Caco-2 (cell line): ENCODE measurements at regions not wholly inside any gene's neighbourhood (a gene's known extent, or its start where the extent isn't known, plus 50 kb on each side); places are given as distances from the start of the nearest gene placed in this dataset.

Experiments
- BruUV-seq: library from RNA; stranded (reverse); fragments of 400-500 nt; replicated peaks from 2 replicates; lab custom pipeline; 2021; lab: Mats Ljungman, UMichigan
- CTCF ChIA-PET: fragments of 300-600 bp; sonication (Branson Sonifier 250); formaldehyde crosslinking; loops from one replicate; lab custom pipeline; 2022; ENCODE audit warnings: antibody characterized with exemption; lab: Charles Lee
- POLR2A ChIA-PET: fragments of 300-600 bp; sonication (Branson Sonifier 250); formaldehyde crosslinking; loops from one replicate; lab custom pipeline; 2022; ENCODE audit warnings: antibody characterized with exemption; lab: Charles Lee
- DNase-seq, 2 experiments: peaks; one replicate each; pipeline versions ENCODE4 v3.0.0 to v3.0.0-alpha.2; 2020 to 2022
- H3K27me3 ChIP-seq: replicated peaks from 2 replicates; pipeline ENCODE4 v1.6.0; 2011; ENCODE audit warnings: low read length; ENCODE audit not compliant: control insufficient read depth, insufficient read depth
- H3K36me3 ChIP-seq: 2 replicates; pipeline ENCODE4 v1.5.1; 2011; ENCODE audit warnings: low read length; ENCODE audit not compliant: control insufficient read depth, insufficient read depth
- H3K4me1 ChIP-seq: fragments of 250-450 bp; sonication (Bioruptor Pico); 2 replicates; pipeline ENCODE4 v1.5.1; 2020; ENCODE audit warnings: mild to moderate bottlenecking
- H3K4me3 ChIP-seq: 2 replicates; pipeline ENCODE4 v1.5.1; 2011; ENCODE audit warnings: low read depth, mild to moderate bottlenecking, control low read depth, low read length
- H3K9me3 ChIP-seq: fragments of 250-450 bp; sonication (Bioruptor Pico); 2 replicates; pipeline ENCODE4 v1.5.1; 2020; ENCODE audit warnings: mild to moderate bottlenecking, moderate library complexity
- H3K27ac Mint-ChIP-seq: one replicate; pipeline ENCODE4 v1.8.0; 2022; ENCODE audit warnings: mixed read lengths; ENCODE audit not compliant: unreplicated experiment
- H3K27me3 Mint-ChIP-seq: one replicate; pipeline ENCODE4 v1.8.0; 2022; ENCODE audit warnings: mixed read lengths; ENCODE audit not compliant: insufficient read depth, unreplicated experiment
- H3K36me3 Mint-ChIP-seq: one replicate; pipeline ENCODE4 v1.8.0; 2022; ENCODE audit warnings: mild to moderate bottlenecking, mixed read lengths; ENCODE audit not compliant: insufficient read depth, unreplicated experiment
- H3K4me1 Mint-ChIP-seq: one replicate; pipeline ENCODE4 v1.8.0; 2022; ENCODE audit warnings: low read depth, mixed read lengths; ENCODE audit not compliant: unreplicated experiment
- H3K4me3 Mint-ChIP-seq: one replicate; pipeline ENCODE4 v1.8.0; 2022; ENCODE audit warnings: mild to moderate bottlenecking, moderate library complexity, mixed read lengths; ENCODE audit not compliant: unreplicated experiment
- H3K9me3 Mint-ChIP-seq: one replicate; pipeline ENCODE4 v1.8.0; 2022; ENCODE audit warnings: mixed read lengths; ENCODE audit not compliant: unreplicated experiment
- intact Hi-C: fragments of 100-400 bp; cut with micrococcal nuclease; formaldehyde crosslinking; loops from one replicate; pipeline ENCODE4 v1.10.0; 2022; ENCODE audit not compliant: unreplicated experiment
- TF ChIP-seq, protein P1 (sequence below), 2 experiments: fragments of 200-600 bp in 1 of 2; IDR thresholded peaks; 1 replicate in 1 of 2; 2 replicates in 1 of 2; pipeline versions ENCODE4 v1.5.1 to v1.8.0; 2011 to 2022; ENCODE audit warnings: antibody characterized with exemption in 1 of 2, control low read depth in 1 of 2, inconsistent platforms in 1 of 2, low read depth in 1 of 2, low read length in 1 of 2, mild to moderate bottlenecking in 1 of 2, moderate library complexity in 1 of 2; ENCODE audit not compliant: insufficient read depth in 1 of 2, severe bottlenecking in 1 of 2, unreplicated experiment in 1 of 2

GRCh38 chr13:87925006-87925405 lies 253.8 kb downstream of the SLITRK5 start:
- intact Hi-C loops: no loop called here
- Histone ChIP-seq H3K9me3 (no peaks in the 10 kb centered on the region), H3K27me3 (no peaks in the 10 kb centered on the region), H3K36me3 (no peaks in the 10 kb centered on the region), H3K4me1 (no peaks in the 10 kb centered on the region), H3K4me3 (no peak overlapping the region)
- no peak overlapping the region for H3K27ac Mint-ChIP-seq
- H3K4me1 Mint-ChIP-seq: no peaks in the 10 kb centered on the region
- BruUV-seq: no TSS peak
- POLR2A ChIA-PET: no interaction called here
- TF ChIP-seq, protein P1, sequence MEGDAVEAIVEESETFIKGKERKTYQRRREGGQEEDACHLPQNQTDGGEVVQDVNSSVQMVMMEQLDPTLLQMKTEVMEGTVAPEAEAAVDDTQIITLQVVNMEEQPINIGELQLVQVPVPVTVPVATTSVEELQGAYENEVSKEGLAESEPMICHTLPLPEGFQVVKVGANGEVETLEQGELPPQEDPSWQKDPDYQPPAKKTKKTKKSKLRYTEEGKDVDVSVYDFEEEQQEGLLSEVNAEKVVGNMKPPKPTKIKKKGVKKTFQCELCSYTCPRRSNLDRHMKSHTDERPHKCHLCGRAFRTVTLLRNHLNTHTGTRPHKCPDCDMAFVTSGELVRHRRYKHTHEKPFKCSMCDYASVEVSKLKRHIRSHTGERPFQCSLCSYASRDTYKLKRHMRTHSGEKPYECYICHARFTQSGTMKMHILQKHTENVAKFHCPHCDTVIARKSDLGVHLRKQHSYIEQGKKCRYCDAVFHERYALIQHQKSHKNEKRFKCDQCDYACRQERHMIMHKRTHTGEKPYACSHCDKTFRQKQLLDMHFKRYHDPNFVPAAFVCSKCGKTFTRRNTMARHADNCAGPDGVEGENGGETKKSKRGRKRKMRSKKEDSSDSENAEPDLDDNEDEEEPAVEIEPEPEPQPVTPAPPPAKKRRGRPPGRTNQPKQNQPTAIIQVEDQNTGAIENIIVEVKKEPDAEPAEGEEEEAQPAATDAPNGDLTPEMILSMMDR (IDR thresholded peaks at IDR 0.05; ENCODE audit: insufficient read depth in 1 of 2, low read depth in 1 of 2, low read length in 1 of 2, severe bottlenecking in 1 of 2, unreplicated experiment in 1 of 2): no peak
- no peaks in the 10 kb centered on the region for H3K9me3 Mint-ChIP-seq
- CTCF ChIA-PET: no interaction called here
- no peak for DNase-seq
- no peaks in the 10 kb centered on the region for H3K27me3 Mint-ChIP-seq
- H3K4me3 Mint-ChIP-seq: no peak overlapping the region
- H3K36me3 Mint-ChIP-seq: no peaks in the 10 kb centered on the region

GRCh38 chr13:87940776-87941175 lies 269.6 kb downstream of the SLITRK5 start:
- ChIA-PET CTCF (no interaction called here), POLR2A (no interaction called here)
- Mint-ChIP-seq H3K36me3 (no peaks in the 10 kb centered on the region), H3K4me1 (no peaks in the 10 kb centered on the region), H3K4me3 (no peak overlapping the region), H3K9me3 (no peaks in the 10 kb centered on the region), H3K27ac (no peak overlapping the region), H3K27me3 (no peaks in the 10 kb centered on the region)
- Histone ChIP-seq H3K9me3 (no peaks in the 10 kb centered on the region), H3K4me1 (no peaks in the 10 kb centered on the region), H3K4me3 (no peak overlapping the region), H3K36me3 (no peaks in the 10 kb centered on the region), H3K27me3 (no peaks in the 10 kb centered on the region)
- BruUV-seq: no TSS peak
- TF ChIP-seq, protein P1 (IDR thresholded peaks at IDR 0.05; ENCODE audit: insufficient read depth in 1 of 2, low read depth in 1 of 2, low read length in 1 of 2, severe bottlenecking in 1 of 2, unreplicated experiment in 1 of 2): no peak
- no peak for DNase-seq
- intact Hi-C loops: no loop called here

GRCh38 chr13:87941226-87941625 lies 270.1 kb downstream of the SLITRK5 start:
- H3K36me3 ChIP-seq: no peaks in the 10 kb centered on the region
- no peaks in the 10 kb centered on the region for H3K9me3 Mint-ChIP-seq
- POLR2A ChIA-PET: no interaction called here
- no peaks in the 10 kb centered on the region for H3K27me3 Mint-ChIP-seq
- no peak overlapping the region for H3K4me3 Mint-ChIP-seq
- H3K4me1 ChIP-seq: no peaks in the 10 kb centered on the region
- H3K4me1 Mint-ChIP-seq: no peaks in the 10 kb centered on the region
- intact Hi-C loops: no loop called here
- H3K27ac Mint-ChIP-seq: no peak overlapping the region
- TF ChIP-seq, protein P1 (IDR thresholded peaks at IDR 0.05; ENCODE audit: insufficient read depth in 1 of 2, low read depth in 1 of 2, low read length in 1 of 2, severe bottlenecking in 1 of 2, unreplicated experiment in 1 of 2): no peak
- no peaks in the 10 kb centered on the region for H3K9me3 ChIP-seq
- no peaks in the 10 kb centered on the region for H3K27me3 ChIP-seq
- H3K4me3 ChIP-seq: no peak overlapping the region
- CTCF ChIA-PET: no interaction called here
- no peaks in the 10 kb centered on the region for H3K36me3 Mint-ChIP-seq
- BruUV-seq: no TSS peak
- DNase-seq: no peak
